AG08396 (cell line): ENCODE measurements at regions not wholly inside any gene's neighbourhood (a gene's known extent, or its start where the extent isn't known, plus 50 kb on each side); places are given as distances from the start of the nearest gene placed in this dataset.
"Not testable (repeated sequence)": the region's sequence is repeated elsewhere in the genome, so short reads cannot be mapped to it uniquely, and the experiment has no call there.

Experiments used
- DNase-seq: peaks from one replicate; pipeline ENCODE4 v3.0.0; 2012; ENCODE audit warnings: low spot score, mixed read lengths

DNA sequence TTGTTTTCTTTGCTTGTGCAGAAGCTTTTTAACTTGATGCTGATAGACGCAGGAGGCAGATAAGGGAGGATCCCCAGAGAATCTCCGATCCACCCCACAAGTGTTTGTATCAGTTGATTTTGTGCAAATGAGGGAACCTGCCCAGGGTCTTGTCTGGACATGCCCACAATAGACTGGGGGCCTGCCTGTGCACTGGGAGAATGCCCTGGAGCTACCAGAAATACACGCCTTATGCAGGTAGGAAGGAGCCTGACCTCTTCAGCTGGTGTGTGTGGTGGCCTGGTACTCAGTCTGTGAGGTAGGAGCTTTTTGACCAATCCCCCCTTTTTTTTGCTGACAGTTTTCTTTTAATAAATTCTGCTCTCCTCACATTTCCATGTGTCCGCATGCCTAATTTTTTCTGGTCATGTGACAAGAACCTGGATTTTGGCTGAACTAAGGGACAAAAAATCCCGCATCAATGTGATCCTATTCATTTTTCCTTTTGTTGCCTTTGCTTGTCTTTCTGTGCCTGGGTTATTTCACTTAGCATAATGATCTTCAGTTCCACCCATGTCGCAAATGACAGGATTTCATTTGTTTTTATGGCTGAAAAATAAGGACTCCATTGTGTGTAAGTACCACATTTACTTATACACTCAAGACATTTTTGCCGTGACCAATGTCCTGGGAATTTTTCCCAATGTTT is 430.6 kb upstream of the NRG3 start:
- no peak for DNase-seq

GRCh38 chr10:81450651-81451050 is 424.3 kb upstream of the NRG3 start:
- DNase-seq, result no peak

GRCh38 chr10:81472927-81473470 is 402.0 kb upstream of the NRG3 start:
- DNase-seq, result no peak

- DNase-seq, result no peak
These were observed 401.2 kb upstream of the NRG3 start for GRCh38 chr10:81473755-81474154.

- DNase-seq, result no peak
These were observed 395.7 kb upstream of the NRG3 start for GRCh38 chr10:81479316-81479715.

DNA sequence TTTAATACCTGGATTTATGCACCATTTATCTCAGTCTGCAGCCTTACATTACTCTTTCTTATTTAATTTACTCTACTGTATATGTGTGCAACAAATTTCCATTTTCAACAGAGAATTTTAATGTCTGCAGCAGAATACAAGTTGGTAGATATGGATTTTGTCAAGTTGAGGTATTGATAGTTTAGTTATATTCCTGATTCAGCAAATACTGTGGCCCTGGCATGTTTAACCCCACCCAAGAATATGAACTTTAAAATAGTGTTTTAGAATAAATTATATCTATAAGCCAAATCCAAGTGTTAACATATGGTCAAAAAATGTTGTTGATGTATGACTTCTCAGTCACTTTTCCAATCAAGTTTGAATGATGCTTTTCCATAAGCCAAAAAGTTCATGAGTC is 378.4 kb upstream of the NRG3 start:
- DNase-seq, result no peak

DNA sequence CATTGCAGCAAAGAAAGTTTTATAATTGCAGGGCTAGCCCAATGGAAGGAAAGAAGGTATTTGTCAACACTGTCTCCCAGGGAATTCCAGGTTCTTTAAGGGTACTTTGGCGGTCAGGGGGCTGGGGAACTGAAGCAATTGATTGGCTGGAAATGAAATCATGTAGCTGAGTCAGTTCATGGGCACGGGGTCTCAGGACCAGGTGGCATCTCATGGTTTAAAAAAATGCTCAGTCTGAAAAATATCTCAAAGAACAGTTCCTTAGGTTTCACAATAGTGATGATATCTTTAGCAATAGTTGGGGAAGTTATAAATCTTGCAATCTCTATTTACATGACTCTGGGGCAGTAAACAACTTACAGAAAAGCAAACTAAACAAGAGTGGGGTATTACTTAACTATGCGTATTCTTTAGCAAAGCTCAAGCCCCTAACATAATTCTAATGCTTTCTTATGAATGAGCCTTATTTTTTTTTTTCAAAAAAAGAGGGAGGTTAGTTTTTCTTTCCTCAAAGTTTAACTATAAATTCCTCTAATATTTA is 376.9 kb upstream of the NRG3 start:
- no peak for DNase-seq

- no peak for DNase-seq
These were observed 372.2 kb upstream of the NRG3 start for GRCh38 chr10:81502677-81503359.

DNA sequence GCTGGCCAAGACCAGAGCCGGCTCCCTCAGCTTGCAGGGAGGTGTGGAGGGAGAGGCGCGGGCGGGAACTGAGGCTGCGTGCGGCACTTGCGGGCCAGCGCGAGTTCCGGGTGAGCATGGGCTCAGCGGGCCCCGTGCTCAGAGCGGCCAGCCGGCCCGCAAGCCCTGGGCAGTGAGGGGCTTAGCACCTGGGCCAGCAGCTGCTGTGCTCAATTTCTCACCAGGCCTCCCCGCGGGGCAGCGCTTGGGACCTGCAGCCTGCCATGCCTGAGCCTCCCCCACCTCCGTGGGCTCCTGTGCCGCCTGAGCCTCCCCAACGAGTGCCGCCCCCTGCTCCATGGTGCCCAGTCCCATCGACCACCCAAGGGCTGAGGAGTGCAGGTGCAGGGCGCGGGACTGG is 369.2 kb upstream of the NRG3 start:
- not testable (repeated sequence) for DNase-seq

- DNase-seq, result no peak
These were observed 360.2 kb upstream of the NRG3 start for GRCh38 chr10:81514811-81515210.

GRCh38 chr10:81520688-81521087 is 354.3 kb upstream of the NRG3 start:
- no peak for DNase-seq

- no peak for DNase-seq
These were observed 350.5 kb upstream of the NRG3 start for GRCh38 chr10:81524467-81524866.

GRCh38 chr10:81532403-81532802 is 342.6 kb upstream of the NRG3 start:
- no peak for DNase-seq

DNA sequence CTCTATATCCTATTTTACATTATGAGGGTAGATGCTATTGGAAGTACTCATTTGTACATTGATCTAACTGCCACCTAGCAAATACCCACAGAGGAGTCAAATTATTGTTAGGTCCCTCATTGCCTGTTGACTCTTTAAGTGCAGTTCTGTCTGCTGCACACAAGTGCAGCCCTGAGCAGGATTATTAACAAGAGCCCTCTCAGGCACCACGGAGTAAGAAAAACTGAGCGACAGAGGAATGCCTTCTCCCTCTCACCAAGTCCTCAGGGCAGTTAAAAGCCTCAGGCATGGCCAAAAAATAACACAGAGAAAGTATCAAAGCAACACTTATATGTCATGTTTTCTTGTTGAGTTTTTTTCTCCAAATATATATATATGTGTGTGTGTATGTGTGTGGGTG is 340.0 kb upstream of the NRG3 start:
- no peak for DNase-seq

DNA sequence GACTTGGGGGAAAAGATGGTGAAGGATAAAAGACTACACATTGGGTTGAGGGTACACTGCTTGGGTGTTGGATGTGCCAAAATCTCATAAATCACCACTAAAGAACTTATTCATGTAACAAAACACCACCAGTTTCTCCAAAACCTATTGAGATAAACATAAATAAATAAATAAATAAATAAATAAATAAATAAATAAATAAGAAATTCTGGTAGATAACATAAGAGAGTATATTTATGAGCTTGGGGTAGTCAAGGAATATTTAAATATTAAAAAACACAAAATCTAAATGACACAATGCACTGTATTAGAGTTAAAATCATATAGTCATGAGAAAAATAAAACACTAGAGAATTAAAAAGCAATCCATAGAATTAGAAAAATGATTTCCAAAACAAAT is 333.5 kb upstream of the NRG3 start:
- DNase-seq, result no peak

- no peak for DNase-seq
These were observed 328.8 kb upstream of the NRG3 start for GRCh38 chr10:81546243-81546642.

DNA sequence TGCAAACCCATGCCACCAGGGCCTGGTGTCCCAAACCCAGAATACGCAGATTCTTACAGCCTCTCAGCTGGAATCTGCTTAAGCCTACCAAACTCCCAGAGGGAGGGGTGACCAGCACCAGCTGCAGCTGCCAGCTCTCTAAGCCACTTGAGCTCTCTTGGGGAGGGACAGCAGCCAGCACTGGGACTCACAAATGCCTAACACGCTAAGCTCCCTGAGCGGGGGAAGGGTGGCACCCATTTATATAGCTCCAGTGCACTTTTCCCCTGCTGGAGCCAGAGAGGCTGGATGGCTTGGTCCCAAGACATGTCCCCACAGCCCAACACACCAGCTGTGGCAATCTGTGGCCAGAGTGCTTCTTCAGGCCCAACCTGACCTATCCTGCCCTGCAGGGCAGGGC is 326.8 kb upstream of the NRG3 start:
- DNase-seq, result no peak

DNA sequence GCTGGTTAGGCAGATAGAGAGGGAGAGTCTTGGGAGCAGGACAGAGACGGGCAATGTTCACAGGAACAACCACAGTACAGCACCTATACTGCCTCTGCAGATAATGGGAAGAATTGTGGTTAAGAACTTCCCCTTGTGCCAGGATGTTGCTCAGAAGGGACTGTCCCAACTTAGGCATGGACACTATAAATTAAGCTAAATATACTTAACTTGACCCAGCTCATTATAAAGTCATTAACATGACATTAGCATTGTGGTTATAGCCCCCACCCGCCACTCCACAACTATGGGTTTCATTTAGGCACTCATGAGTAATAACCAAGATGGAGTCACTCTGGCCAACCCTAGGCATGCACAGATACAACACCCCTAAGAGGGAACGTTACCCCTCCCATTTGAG is 310.9 kb upstream of the NRG3 start:
- DNase-seq, result no peak

DNA sequence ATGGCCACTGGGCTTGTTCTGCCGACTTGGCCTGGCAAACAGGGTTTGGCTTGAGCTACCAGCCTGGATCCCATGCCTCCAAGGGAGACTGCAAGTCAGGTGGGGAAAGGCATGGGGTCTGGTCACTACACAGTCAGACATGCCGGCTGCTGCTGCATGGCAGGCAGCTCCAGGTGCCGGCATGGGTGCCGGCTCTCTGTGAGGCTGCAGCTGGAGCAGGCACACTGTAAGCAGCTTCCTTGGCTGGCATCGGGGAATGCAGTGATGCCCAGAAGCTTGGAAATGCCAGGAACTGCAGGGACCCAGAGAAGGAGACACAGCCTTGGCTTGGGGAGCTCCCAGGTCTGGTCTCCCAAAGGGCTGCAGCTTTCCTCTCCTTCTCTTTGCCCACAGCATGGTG is 305.5 kb upstream of the NRG3 start:
- no peak for DNase-seq

DNA sequence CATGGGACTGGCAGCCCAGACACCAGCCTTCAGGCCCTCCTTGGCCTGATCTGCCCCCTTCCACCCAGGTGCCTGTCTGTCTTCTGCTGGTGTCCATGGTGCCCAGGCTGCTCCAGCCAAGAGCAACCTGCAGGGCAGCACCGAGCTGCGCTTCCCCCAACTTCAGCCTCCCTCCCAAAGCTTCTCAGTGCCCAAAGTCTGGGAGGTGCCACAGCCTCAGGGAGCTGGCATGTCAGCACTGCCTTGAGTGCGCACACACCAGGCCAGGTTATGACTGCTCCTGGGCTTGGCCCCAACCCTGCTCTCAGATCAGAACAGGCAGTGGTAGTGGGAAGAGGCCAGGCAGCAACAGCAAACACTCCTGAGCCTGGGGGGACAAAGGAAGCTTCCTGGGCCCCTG is 304.6 kb upstream of the NRG3 start:
- no peak for DNase-seq

GRCh38 chr10:81570878-81571794 is 303.9 kb upstream of the NRG3 start:
- DNase-seq, result no peak

GRCh38 chr10:81575036-81575435 is 300.0 kb upstream of the NRG3 start:
- no peak for DNase-seq
